ENCODE measurements at regions not wholly inside any gene's neighbourhood (a gene's known extent, or its start where the extent isn't known, plus 50 kb on each side); places are given as distances from the start of the nearest gene placed in this dataset.
A peak's percentile ranks its signal among the peaks of the same experiment; 100 is the strongest.

GRCh38 chr3:99541181-99541580 is 97.2 kb upstream of the COL8A1 start:
- no peak for DNase-seq

GRCh38 chr3:99537416-99537815 is 101.0 kb upstream of the COL8A1 start:
- no peak for DNase-seq

GRCh38 chr3:99536555-99537314 is 101.7 kb upstream of the COL8A1 start:
- no peak for DNase-seq

- DNase-seq = no peak
Measured at GRCh38 chr3:99534951-99535704, 103.3 kb upstream of the COL8A1 start.

- DNase-seq = peak in 1 of 2 experiments; percentile 17
Measured at GRCh38 chr3:99532246-99532645, 106.1 kb upstream of the COL8A1 start.

GRCh38 chr3:99529265-99529664 is 109.1 kb upstream of the COL8A1 start:
- no peak for DNase-seq

GRCh38 chr3:99526921-99527320 is 111.5 kb upstream of the COL8A1 start:
- DNase-seq = no peak

- DNase-seq = no peak
Measured at GRCh38 chr3:99524559-99524958, 113.8 kb upstream of the COL8A1 start.

GRCh38 chr3:99523431-99524127 is 114.8 kb upstream of the COL8A1 start:
- no peak for DNase-seq

GRCh38 chr3:99522147-99522546 is 116.2 kb upstream of the COL8A1 start:
- DNase-seq = no peak

GRCh38 chr3:99521551-99521950 is 116.8 kb upstream of the COL8A1 start:
- DNase-seq = no peak

- DNase-seq = no peak
Measured at GRCh38 chr3:99520513-99520912, 117.9 kb upstream of the COL8A1 start.

GRCh38 chr3:99516936-99517335 is 121.5 kb upstream of the COL8A1 start:
- no peak for DNase-seq

- DNase-seq = no peak
Measured at GRCh38 chr3:99515891-99516290, 122.5 kb upstream of the COL8A1 start.

- DNase-seq = no peak
Measured at GRCh38 chr3:99509224-99509623, 129.2 kb upstream of the COL8A1 start.

GRCh38 chr3:99508191-99508590 is 130.2 kb upstream of the COL8A1 start:
- no peak for DNase-seq

- peak in 1 of 2 experiments; percentile 38 for DNase-seq
Measured at GRCh38 chr3:99505646-99506269, 132.6 kb upstream of the COL8A1 start.

GRCh38 chr3:99505200-99505599 is 133.2 kb upstream of the COL8A1 start:
- DNase-seq = no peak

- no peak for DNase-seq
Measured at GRCh38 chr3:99504258-99504657, 134.1 kb upstream of the COL8A1 start.

GRCh38 chr3:99503350-99503749 is 135.0 kb upstream of the COL8A1 start:
- DNase-seq = no peak

- DNase-seq = no peak
Measured at GRCh38 chr3:99502871-99503270, 135.5 kb upstream of the COL8A1 start.

GRCh38 chr3:99500485-99500884 is 137.9 kb upstream of the COL8A1 start:
- no peak for DNase-seq

Measured in activated T-cell treated with anti-CD3 and anti-CD28 coated beads, Interleukin-2, amount 50 U/mL, for 48 hours (primary cell).